GM04504 (cell line): ENCODE measurements at regions not wholly inside any gene's neighbourhood (a gene's known extent, or its start where the extent isn't known, plus 50 kb on each side); places are given as distances from the start of the nearest gene placed in this dataset.

Experiments used
- DNase-seq: peaks from one replicate; pipeline ENCODE4 v3.0.0-alpha.2; 2012; ENCODE audit warnings: low read depth

DNA sequence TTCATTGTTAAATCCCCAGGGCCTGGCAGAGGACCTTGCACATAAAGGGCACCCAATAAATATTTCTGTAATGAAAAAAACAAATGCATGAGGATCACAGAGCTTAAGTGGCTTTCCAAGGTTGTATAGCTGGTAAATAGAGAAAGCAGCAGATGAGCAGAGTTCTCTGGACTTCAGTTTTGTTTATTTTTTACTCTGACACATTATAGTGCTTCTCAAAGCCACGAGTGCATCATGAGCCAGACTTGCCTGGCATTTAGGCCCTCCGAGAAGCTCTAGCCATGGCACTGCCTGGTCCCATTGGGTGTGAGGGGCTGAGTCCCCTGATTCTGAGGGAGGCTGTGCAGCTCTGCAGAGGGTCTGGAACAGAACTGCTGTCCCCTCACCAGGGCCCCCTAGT lies 87.2 kb upstream of the ZNF32 start:
- no peak for DNase-seq

DNA sequence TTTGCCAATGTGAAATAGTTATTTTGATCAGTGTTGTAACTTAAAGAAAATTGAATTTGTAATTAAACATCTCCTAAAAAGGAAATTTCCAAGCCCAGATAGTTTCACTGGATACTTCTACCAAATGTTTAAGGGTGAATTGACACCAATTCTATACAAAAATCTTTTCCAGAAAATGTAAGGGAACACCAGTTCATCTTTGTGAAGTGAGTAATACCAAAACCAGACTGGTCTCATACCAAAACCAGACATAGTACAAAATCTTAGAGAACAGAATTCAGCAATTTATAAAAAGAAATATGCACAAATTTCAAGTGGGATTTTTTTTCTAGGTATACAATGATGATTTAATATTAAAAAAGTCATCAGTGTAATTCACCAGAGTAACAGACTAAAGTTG lies 86.0 kb upstream of the ZNF32 start:
- DNase-seq: no peak

DNA sequence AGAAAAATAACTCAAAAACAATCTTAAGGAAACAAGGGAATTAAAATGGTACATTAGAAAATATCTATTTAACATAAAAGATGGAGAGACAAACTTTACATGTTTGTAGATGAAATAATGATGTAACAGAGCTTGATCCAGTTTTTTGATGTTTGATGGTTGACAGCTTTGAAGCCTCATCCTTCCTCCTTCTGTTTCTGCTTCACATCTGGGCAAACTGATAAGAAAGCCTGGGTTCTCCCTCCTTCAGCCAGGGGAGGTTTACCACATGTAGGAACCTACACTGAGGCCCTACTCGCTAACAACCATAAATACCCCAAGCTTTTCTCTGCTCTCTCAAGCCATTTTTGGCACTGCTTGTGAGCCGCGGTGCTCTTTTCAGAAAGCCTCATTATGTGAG lies 82.8 kb upstream of the ZNF32 start:
- DNase-seq: no peak

- no peak for DNase-seq
Measured at GRCh38 chr10:43728425-43728824, 79.7 kb upstream of the ZNF32 start.

DNA sequence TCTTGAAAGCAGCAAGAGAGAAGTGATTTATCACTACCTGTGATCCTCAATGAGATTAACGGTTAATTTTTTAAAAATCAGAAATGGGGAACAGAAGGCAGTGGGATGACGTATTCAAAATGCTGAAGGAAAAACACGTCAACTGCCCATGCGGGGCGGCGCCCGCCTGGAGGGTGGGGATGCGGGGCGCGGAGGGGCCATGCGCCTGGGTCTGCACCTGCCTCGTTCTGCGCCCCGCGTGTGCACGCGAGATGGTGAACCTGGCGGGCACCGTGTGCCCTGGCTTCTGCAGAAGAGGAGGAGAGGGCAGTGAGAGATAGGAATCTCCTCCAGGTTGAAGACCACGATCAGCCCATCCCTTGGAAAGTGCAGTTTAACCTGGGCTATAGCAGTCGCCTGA lies 79.3 kb upstream of the ZNF32 start:
- DNase-seq: no peak

DNA sequence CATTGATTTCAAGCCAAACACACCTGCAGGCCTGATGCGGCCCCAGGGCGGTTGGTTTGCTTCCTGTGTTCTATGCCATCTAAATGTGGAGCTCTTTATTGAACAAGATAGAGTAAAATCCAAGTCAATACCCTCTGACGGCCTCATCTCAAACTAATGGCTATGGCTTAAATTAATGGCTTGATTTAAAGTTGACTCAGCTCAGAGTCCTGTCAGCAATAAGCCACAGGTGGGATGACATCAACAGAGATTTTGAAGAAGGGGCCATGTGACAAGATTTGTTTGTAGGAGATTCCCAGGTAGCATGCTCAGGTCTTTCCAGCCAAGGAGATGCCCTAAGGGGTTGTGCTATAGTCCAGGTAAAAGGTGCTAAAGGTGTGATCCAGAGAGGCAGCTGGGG lies 66.7 kb upstream of the ZNF32 start:
- no peak for DNase-seq

DNA sequence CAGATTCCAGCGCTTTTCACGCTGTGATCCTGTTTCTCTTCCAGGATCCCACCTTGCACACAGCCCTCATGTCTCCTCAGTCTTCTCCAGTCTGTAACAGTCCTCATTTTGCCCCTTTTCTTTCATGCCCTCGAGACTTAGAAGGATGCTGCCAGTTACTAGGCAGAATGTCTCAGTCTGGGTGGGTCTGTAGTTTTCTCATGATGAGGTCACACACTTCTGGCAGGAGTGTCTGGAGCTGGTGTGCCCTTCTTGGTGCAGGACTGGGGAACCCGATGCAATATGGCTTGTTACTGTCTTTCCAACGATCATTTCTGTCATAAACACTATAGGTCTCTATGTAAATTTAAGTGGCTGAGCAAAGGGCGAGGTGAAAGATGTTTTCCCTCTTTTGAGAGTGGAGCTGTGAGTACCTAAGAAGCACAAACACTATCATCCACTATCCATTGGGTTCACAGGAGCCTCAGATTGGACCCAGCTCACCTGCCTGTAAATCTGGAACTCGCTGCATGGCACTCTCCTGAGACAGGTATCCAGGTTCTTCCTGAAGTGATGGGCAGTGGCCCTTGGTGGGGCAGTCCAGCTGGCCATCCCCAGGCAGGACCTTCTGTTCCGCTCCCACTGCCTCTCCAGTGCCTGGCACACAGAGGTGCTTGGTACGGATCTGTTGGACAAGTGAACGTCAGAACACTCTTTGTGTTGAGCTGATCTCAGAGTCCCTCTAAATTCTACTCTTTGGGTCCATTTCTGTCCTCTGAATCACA lies 64.3 kb upstream of the ZNF32 start:
- no peak for DNase-seq

DNA sequence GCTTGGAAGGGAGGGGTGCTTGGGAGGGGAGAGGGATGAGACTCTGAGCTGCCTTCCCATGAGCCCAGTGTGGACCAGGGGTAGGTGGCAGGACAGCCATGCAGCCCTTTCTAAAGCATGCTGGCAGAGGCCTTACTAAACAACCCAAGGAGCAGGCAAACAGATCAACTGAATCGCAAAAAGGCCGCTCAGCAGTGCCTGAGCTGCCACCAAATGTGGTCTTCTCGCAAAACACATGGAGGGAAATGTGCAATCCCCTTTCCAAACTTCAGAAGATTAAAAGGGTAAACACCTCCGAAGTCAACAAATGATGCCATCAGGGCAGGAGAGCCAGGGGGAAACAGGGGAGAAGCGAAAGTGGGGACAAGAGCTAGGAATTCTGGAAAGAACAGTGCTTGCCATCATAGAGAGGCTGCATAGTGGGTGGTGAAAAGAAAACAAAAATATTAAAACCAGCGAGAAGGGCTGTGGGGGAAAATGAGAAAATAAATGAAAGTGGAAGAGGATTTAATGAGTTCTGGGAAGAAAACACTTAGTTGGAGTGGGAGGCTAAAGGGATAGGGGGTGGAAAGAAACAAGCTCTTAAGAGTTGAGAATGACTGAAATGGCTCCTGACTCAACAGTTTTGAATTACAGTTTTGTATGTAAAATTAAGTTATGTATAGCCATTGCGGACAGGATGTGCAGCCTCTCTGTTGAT lies 62.2 kb upstream of the ZNF32 start:
- no peak for DNase-seq

- no peak for DNase-seq
Measured at GRCh38 chr10:43708262-43708661, 59.6 kb upstream of the ZNF32 start.

DNA sequence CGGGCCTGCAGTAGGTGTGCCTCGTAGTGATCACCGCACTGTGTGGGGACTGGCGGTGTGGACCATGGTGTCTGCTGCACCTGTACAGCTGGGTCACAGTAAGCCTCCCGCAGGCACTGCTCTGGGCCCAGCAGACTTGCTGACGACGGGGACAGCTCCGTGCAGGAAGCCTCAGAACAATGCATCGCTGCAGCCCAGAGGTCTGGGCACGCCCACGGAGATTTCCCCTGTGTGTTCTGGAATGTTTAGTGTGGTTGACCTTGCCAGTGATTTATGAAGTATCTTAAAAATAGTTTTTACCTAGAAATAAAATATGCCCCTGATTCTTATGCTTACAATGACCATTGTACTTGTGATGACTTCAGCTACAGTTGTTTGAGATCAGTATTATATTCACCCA lies 59.1 kb upstream of the ZNF32 start:
- no peak for DNase-seq

DNA sequence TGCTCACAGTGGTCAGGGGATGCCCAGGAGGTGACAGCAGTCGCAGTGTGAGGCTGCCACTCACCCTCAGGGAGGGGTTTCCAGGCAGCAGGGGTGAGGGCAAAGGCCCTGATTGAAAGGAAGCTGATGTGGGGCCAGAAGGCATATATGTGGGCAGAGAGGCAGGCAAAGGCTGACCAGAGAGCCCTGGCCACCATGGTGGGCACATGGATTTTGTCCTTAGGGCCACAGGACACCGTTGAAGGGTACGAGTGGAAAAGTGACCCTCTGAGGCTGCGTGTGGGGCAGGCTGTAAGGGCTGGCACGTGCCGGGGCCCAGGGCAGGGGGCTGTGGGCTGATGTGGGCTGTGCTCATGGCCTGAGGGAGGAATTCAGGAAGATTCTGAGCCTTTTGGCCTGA lies 57.5 kb upstream of the ZNF32 start:
- no peak for DNase-seq

DNA sequence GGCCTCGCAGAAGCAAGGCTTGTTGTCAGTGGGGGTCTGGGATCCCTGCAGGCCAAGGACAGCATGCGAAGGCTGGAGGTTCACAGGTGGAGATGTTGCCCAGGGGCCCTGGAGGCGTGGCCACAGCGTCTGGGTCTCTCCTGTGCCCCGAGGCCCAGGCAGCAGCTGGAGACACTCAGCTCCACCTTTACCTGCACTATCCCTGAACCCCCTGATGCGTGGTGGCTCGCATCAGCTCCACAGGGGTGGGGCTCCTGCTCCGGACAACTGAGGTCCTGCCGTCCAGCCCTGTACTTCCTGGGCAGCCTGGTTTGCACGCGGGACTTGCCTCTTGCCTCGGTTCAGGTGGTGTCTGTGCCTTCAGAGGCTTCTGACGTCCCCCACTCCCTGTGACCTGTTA lies 54.6 kb upstream of the ZNF32 start:
- DNase-seq: no peak

DNA sequence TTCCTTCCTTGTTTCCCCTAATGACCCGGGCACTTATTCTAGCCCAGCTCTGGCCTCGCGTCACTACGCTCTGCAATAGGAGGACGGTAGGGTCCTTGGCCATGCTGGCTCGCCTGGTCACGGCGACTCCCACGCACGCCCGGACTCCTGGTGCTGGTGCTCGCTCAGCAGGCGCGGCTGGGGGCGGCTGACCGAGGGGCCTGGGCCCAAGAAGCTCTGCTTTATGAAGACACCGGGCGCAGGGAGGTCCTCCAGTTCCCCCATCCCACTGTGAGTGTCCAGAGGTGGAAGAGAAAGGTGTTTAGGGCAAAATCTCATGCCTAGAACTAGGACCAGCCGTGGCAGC lies 54.2 kb upstream of the ZNF32 start:
- DNase-seq: no peak

GRCh38 chr10:43702213-43702935 lies 53.7 kb upstream of the ZNF32 start:
- no peak for DNase-seq

DNA sequence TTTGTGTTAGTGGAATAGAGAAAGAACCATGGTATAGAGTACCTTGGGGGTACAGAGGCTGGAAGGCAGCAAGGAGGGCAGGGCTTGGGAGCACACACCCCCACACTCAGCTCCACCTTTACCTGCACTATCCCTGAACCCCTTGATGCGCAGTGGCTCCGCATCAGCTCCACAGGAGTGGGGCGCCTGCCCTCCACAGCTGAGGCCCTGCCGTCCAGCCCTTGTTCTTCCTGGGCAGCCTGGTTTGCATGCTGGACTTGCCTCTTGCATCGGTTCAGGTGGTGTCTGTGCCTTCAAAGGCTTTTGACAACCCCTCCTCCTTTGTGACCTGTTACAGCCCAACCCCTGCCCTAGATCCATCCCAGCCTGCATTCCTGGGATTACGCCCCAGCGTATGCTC lies 52.6 kb upstream of the ZNF32 start:
- DNase-seq: no peak

DNA sequence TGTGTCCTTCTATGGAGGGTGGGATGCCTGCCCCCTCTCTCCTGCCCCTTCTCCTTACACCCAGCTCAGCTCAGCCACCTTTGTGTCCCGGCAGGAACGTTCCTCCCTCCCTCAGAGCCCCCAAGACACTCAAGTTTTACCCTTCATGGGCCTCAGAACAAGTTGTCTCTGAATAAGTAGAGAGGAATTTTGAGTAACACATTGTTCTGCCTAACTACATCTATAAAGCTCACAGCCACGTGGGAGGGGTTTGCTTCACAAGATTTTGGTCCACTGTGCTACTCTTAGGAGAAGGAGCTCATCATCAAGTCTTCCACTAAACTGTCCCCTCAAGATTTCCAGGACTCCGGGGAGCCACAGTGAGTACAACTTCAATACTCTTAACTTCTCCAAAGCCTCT lies 51.6 kb upstream of the ZNF32 start:
- no peak for DNase-seq

DNA sequence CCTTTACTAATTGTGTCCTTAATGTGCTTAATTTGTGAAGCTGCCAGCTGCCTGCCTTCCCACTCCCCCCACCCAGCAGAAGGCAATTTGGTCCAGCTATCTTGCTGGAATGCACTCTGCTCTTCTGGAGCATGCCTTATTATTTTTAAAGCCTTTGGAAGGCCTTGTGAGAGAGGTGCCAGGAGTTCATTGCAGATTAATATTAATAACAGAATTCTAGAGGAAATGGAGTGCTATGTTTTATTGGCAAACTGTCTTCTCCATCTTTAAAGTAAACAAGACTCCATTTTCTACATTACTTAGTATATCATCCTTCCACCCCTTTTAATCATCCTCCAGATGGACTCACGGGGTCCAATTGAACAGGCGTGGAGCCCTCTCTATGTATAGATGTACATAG lies 50.8 kb upstream of the ZNF32 start:
- DNase-seq: no peak
